ENCODE measurements at regions not wholly inside any gene's neighbourhood (a gene's known extent, or its start where the extent isn't known, plus 50 kb on each side); places are given as distances from the start of the nearest gene placed in this dataset.

GRCh38 chr12:107826276-107826675, 51.8 kb downstream of the ASCL4 start:
- Mint-ChIP-seq H3K36me3 (ENCODE audit: low read depth) (no peaks in the 10 kb centered on the region), H3K27me3 (ENCODE audit: low read depth) (peaks cover 6% of the 10 kb centered on the region), H3K9me3 (ENCODE audit: insufficient read depth) (peaks cover 24% of the 10 kb centered on the region), H3K27ac (no peak overlapping the region), H3K4me1 (ENCODE audit: low read depth) (no peaks in the 10 kb centered on the region), H3K4me3 (no peak overlapping the region)
- no peak for DNase-seq
- ATAC-seq: no peak
- POLR2A ChIA-PET: no interaction called here
- CTCF ChIA-PET: no interaction called here

GRCh38 chr12:107829271-107829670, 54.8 kb downstream of the ASCL4 start:
- CTCF ChIA-PET: no interaction called here
- ATAC-seq: no peak
- Mint-ChIP-seq H3K27ac (no peak overlapping the region), H3K9me3 (ENCODE audit: insufficient read depth) (peaks cover 24% of the 10 kb centered on the region), H3K36me3 (ENCODE audit: low read depth) (no peaks in the 10 kb centered on the region), H3K4me1 (ENCODE audit: low read depth) (no peaks in the 10 kb centered on the region), H3K27me3 (ENCODE audit: low read depth) (peaks cover 19% of the 10 kb centered on the region), H3K4me3 (no peak overlapping the region)
- DNase-seq: no peak
- POLR2A ChIA-PET: no interaction called here

- DNase-seq (no peak), ATAC-seq (no peak)
- H3K27ac Mint-ChIP-seq: no peak overlapping the region
- no peak overlapping the region for H3K4me3 Mint-ChIP-seq
- H3K9me3 Mint-ChIP-seq (ENCODE audit: insufficient read depth): peaks cover under 1% of the 10 kb centered on the region
- H3K36me3 Mint-ChIP-seq (ENCODE audit: low read depth): no peaks in the 10 kb centered on the region
- CTCF ChIA-PET: no interaction called here
- POLR2A ChIA-PET: no interaction called here
- no peaks in the 10 kb centered on the region for H3K4me1 Mint-ChIP-seq (ENCODE audit: low read depth)
- peaks cover 35% of the 10 kb centered on the region for H3K27me3 Mint-ChIP-seq (ENCODE audit: low read depth)
Observed at GRCh38 chr12:107832441-107832840, 57.9 kb downstream of the ASCL4 start.

GRCh38 chr12:107840186-107840585, 65.7 kb downstream of the ASCL4 start:
- ChIA-PET POLR2A (no interaction called here), CTCF (no interaction called here)
- H3K9me3 Mint-ChIP-seq (ENCODE audit: insufficient read depth): no peaks in the 10 kb centered on the region
- H3K4me3 Mint-ChIP-seq: no peak overlapping the region
- H3K27me3 Mint-ChIP-seq (ENCODE audit: low read depth): peaks cover 44% of the 10 kb centered on the region
- no peaks in the 10 kb centered on the region for H3K36me3 Mint-ChIP-seq (ENCODE audit: low read depth)
- no peak overlapping the region for H3K27ac Mint-ChIP-seq
- DNase-seq (no peak), ATAC-seq (no peak)
- peaks cover 3% of the 10 kb centered on the region for H3K4me1 Mint-ChIP-seq (ENCODE audit: low read depth)

- Mint-ChIP-seq H3K4me1 (ENCODE audit: low read depth) (peaks cover 3% of the 10 kb centered on the region), H3K36me3 (ENCODE audit: low read depth) (no peaks in the 10 kb centered on the region), H3K9me3 (ENCODE audit: insufficient read depth) (no peaks in the 10 kb centered on the region), H3K27me3 (ENCODE audit: low read depth) (peaks cover 52% of the 10 kb centered on the region), H3K4me3 (no peak overlapping the region), H3K27ac (no peak overlapping the region)
- POLR2A ChIA-PET: no interaction called here
- CTCF ChIA-PET: interaction anchor here (1.0 kb wide), 1 partner anchor 44 kb away, joined by 3 read pairs; no protein-coding TSS in a partner anchor
- DNase-seq (no peak), ATAC-seq (peak; percentile 39)
Observed at GRCh38 chr12:107843351-107844311, 69.1 kb downstream of the ASCL4 start.

- DNase-seq (no peak), ATAC-seq (peak; percentile 23)
- peaks cover 3% of the 10 kb centered on the region for H3K4me1 Mint-ChIP-seq (ENCODE audit: low read depth)
- CTCF ChIA-PET: no interaction called here
- H3K27me3 Mint-ChIP-seq (ENCODE audit: low read depth): peaks cover 53% of the 10 kb centered on the region
- H3K27ac Mint-ChIP-seq: no peak overlapping the region
- no peaks in the 10 kb centered on the region for H3K9me3 Mint-ChIP-seq (ENCODE audit: insufficient read depth)
- H3K4me3 Mint-ChIP-seq: no peak overlapping the region
- no peaks in the 10 kb centered on the region for H3K36me3 Mint-ChIP-seq (ENCODE audit: low read depth)
- POLR2A ChIA-PET: no interaction called here
Observed at GRCh38 chr12:107844312-107844921, 69.9 kb downstream of the ASCL4 start.

- DNase-seq (no peak), ATAC-seq (no peak)
- no peaks in the 10 kb centered on the region for H3K36me3 Mint-ChIP-seq (ENCODE audit: low read depth)
- H3K4me1 Mint-ChIP-seq (ENCODE audit: low read depth): peaks cover 3% of the 10 kb centered on the region
- ChIA-PET CTCF (no interaction called here), POLR2A (no interaction called here)
- H3K27ac Mint-ChIP-seq: no peak overlapping the region
- no peaks in the 10 kb centered on the region for H3K9me3 Mint-ChIP-seq (ENCODE audit: insufficient read depth)
- H3K27me3 Mint-ChIP-seq (ENCODE audit: low read depth): peaks cover 51% of the 10 kb centered on the region
- no peak overlapping the region for H3K4me3 Mint-ChIP-seq
Observed at GRCh38 chr12:107845226-107845979, 70.9 kb downstream of the ASCL4 start.

- no peak for ATAC-seq
- CTCF ChIA-PET: no interaction called here
- Mint-ChIP-seq H3K4me3 (no peak overlapping the region), H3K9me3 (ENCODE audit: insufficient read depth) (no peaks in the 10 kb centered on the region), H3K36me3 (ENCODE audit: low read depth) (no peaks in the 10 kb centered on the region), H3K27ac (no peak overlapping the region), H3K4me1 (ENCODE audit: low read depth) (peaks cover 3% of the 10 kb centered on the region), H3K27me3 (ENCODE audit: low read depth) (peaks cover 49% of the 10 kb centered on the region)
- POLR2A ChIA-PET: no interaction called here
- DNase-seq: no peak
Observed at GRCh38 chr12:107845980-107846659, 71.6 kb downstream of the ASCL4 start.

GRCh38 chr12:107847430-107847829, 72.9 kb downstream of the ASCL4 start:
- Mint-ChIP-seq H3K4me3 (no peak overlapping the region), H3K27me3 (ENCODE audit: low read depth) (peaks cover 49% of the 10 kb centered on the region), H3K9me3 (ENCODE audit: insufficient read depth) (no peaks in the 10 kb centered on the region), H3K36me3 (ENCODE audit: low read depth) (no peaks in the 10 kb centered on the region), H3K27ac (no peak overlapping the region), H3K4me1 (ENCODE audit: low read depth) (peaks cover 3% of the 10 kb centered on the region)
- ChIA-PET POLR2A (no interaction called here), CTCF (no interaction called here)
- ATAC-seq (no peak), DNase-seq (no peak)

- no peak for ATAC-seq
- H3K9me3 Mint-ChIP-seq (ENCODE audit: insufficient read depth): no peaks in the 10 kb centered on the region
- no peak overlapping the region for H3K4me3 Mint-ChIP-seq
- H3K27me3 Mint-ChIP-seq (ENCODE audit: low read depth): peaks cover 49% of the 10 kb centered on the region
- peaks cover 3% of the 10 kb centered on the region for H3K4me1 Mint-ChIP-seq (ENCODE audit: low read depth)
- H3K27ac Mint-ChIP-seq: no peak overlapping the region
- ChIA-PET CTCF (no interaction called here), POLR2A (no interaction called here)
- DNase-seq: no peak
- no peaks in the 10 kb centered on the region for H3K36me3 Mint-ChIP-seq (ENCODE audit: low read depth)
Observed at GRCh38 chr12:107847830-107848229, 73.3 kb downstream of the ASCL4 start.

GRCh38 chr12:107853479-107853878, 79.0 kb downstream of the ASCL4 start:
- Mint-ChIP-seq H3K36me3 (ENCODE audit: low read depth) (no peaks in the 10 kb centered on the region), H3K4me3 (no peak overlapping the region), H3K4me1 (ENCODE audit: low read depth) (no peaks in the 10 kb centered on the region), H3K9me3 (ENCODE audit: insufficient read depth) (no peaks in the 10 kb centered on the region), H3K27me3 (ENCODE audit: low read depth) (peaks cover 41% of the 10 kb centered on the region), H3K27ac (no peak overlapping the region)
- no peak for DNase-seq
- CTCF ChIA-PET: no interaction called here
- POLR2A ChIA-PET: no interaction called here
- ATAC-seq: no peak

- DNase-seq: no peak
- no peak for ATAC-seq
- Mint-ChIP-seq H3K27me3 (ENCODE audit: low read depth) (peaks cover 40% of the 10 kb centered on the region), H3K36me3 (ENCODE audit: low read depth) (no peaks in the 10 kb centered on the region), H3K9me3 (ENCODE audit: insufficient read depth) (no peaks in the 10 kb centered on the region), H3K4me3 (no peak overlapping the region), H3K4me1 (ENCODE audit: low read depth) (no peaks in the 10 kb centered on the region), H3K27ac (no peak overlapping the region)
- ChIA-PET CTCF (interaction anchor here (1.8 kb wide), 1 partner anchor 57 kb away, joined by 5 read pairs; no protein-coding TSS in a partner anchor), POLR2A (no interaction called here)
Observed at GRCh38 chr12:107855471-107855870, 81.0 kb downstream of the ASCL4 start.

Measured in activated CD8-positive, alpha-beta T cell treated with anti-CD3 and anti-CD28 coated beads, Interleukin-2, amount 10 ng/mL, durations not matched to agents 7 days and 5 days (primary cell).